SJCRH30 (cell line): ENCODE measurements at regions not wholly inside any gene's neighbourhood (a gene's known extent, or its start where the extent isn't known, plus 50 kb on each side); places are given as distances from the start of the nearest gene placed in this dataset.

Experiments used
- DNase-seq, 2 experiments: peaks; one replicate each; pipeline ENCODE4 v3.0.0-alpha.2; 2015 to 2020
- H3K27ac ChIP-seq: fragments of 250-450 bp; sonication (Bioruptor Pico); 2 replicates; pipeline ENCODE4 v1.5.1; 2020; ENCODE audit warnings: mild to moderate bottlenecking, moderate library complexity
- H3K27me3 ChIP-seq: fragments of 250-450 bp; sonication (Bioruptor Pico); 2 replicates; pipeline ENCODE4 v1.5.1; 2020; ENCODE audit warnings: mild to moderate bottlenecking, moderate library complexity
- H3K36me3 ChIP-seq: fragments of 250-450 bp; sonication (Bioruptor Pico); 2 replicates; pipeline ENCODE4 v1.5.1; 2020; ENCODE audit warnings: mild to moderate bottlenecking, moderate library complexity
- H3K4me1 ChIP-seq: fragments of 250-450 bp; sonication (Bioruptor Pico); 2 replicates; pipeline ENCODE4 v1.5.1; 2020; ENCODE audit warnings: mild to moderate bottlenecking, moderate library complexity
- H3K4me3 ChIP-seq: fragments of 250-450 bp; sonication (Bioruptor Pico); 2 replicates; pipeline ENCODE4 v1.5.1; 2020; ENCODE audit warnings: mild to moderate bottlenecking, moderate library complexity
- H3K9me3 ChIP-seq: fragments of 250-450 bp; sonication (Bioruptor Pico); replicated peaks from 2 replicates; pipeline ENCODE4 v1.5.1; 2020; ENCODE audit warnings: mild to moderate bottlenecking, moderate library complexity

DNA sequence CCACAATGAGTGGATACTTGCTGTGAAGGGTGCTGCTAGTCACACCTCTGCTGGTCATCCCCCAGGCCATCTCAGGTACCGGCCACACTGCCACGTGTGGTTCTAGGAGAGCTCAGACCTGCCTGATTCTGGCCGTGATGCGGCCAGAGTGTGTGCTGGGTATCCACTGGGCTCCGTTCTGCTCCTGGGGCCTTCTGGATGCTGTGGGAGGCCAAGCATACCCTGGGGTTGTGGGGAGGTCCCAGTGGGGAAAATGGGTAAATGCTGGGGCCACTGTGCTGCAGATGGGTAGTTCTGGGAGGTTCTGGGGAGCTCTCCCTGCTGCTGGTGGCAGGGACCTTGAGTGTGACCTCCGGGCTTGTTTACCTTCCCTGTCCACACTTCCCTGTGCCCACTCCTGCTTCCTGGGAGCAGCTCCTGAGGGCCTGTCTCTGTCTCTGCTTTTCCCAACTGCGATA, 318.4 kb downstream of the GLRX3 start:
- Histone ChIP-seq H3K4me1 (no peaks in the 10 kb centered on the region), H3K27ac (no peak overlapping the region), H3K4me3 (no peak overlapping the region), H3K36me3 (no peaks in the 10 kb centered on the region), H3K9me3 (no peaks in the 10 kb centered on the region), H3K27me3 (no peaks in the 10 kb centered on the region)
- DNase-seq, result no peak

DNA sequence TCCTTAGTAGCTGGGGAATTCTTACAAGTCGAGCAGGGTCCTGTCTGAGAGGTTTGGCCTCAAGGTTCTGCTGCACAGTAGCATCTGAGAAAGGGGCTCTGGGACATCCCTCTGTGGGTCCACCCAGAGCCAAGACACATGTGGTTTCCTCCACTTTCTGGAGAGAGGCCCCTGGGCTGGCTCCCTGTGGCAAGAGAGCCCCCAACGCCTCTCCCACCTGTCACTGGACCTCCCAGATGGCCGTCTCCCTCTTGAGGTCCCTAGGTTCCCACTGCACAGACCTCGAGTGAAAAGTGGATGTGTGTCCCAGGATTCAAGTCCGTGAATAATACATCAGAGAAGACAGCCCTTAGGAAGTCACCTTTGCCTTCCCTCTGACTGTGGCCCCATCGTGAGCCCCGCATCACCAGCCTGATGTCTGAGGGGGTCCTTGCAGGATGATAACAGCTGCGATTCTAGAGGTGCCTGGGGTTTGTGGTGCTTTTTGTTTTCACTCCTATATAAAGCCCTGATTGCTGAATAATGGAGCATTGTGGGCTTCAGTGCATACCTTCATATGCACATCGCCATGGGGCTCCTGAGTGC, 319.0 kb downstream of the GLRX3 start:
- H3K27me3 ChIP-seq, result no peaks in the 10 kb centered on the region
- DNase-seq, result no peak
- H3K9me3 ChIP-seq, result no peaks in the 10 kb centered on the region
- no peaks in the 10 kb centered on the region for H3K36me3 ChIP-seq
- no peak overlapping the region for H3K27ac ChIP-seq
- H3K4me3 ChIP-seq, result no peak overlapping the region
- no peaks in the 10 kb centered on the region for H3K4me1 ChIP-seq

DNA sequence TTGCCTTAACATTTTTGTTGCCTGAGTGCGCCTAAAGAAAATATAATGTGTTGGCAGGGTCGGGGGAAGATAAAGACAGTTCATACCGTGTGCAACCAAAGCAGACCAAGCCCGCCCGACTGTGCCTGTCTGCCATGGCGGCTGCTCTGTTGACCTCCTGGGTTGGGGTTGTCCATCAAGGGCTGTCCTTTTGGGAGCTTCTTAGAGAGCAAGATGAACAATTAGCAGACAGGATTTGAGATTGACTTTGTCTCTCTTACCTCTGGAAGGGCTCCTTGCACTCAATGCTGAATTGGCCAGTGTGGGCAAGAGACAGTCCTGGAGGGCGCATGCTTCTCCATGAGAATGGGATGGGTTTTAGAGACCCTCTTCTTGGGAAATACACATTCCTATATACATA, 319.6 kb downstream of the GLRX3 start:
- no peak overlapping the region for H3K4me3 ChIP-seq
- no peaks in the 10 kb centered on the region for H3K27me3 ChIP-seq
- H3K9me3 ChIP-seq, result no peaks in the 10 kb centered on the region
- no peaks in the 10 kb centered on the region for H3K4me1 ChIP-seq
- H3K27ac ChIP-seq, result no peak overlapping the region
- DNase-seq, result no peak
- no peaks in the 10 kb centered on the region for H3K36me3 ChIP-seq

DNA sequence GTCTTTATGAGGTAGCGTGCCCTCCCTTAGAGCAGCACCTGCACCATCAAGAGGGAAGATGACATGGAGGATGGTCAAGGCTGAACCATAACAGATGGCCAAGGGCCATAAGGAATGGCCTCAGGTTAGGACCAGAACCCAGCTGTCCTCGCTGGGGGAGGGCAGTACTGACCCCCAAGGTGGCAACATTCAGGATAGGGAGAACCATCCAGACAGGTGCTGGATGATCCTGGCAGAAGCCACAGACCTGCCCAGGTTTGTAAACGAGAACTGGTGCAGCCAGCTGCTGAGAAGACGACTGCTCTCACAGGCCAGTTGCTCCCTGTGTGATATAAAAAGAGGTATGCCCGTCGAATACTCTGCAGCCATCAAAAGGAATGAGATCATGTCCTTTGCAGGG, 320.4 kb downstream of the GLRX3 start:
- DNase-seq, result no peak
- Histone ChIP-seq H3K4me1 (no peaks in the 10 kb centered on the region), H3K9me3 (no peaks in the 10 kb centered on the region), H3K4me3 (no peak overlapping the region), H3K27ac (no peak overlapping the region), H3K27me3 (no peaks in the 10 kb centered on the region), H3K36me3 (no peaks in the 10 kb centered on the region)

DNA sequence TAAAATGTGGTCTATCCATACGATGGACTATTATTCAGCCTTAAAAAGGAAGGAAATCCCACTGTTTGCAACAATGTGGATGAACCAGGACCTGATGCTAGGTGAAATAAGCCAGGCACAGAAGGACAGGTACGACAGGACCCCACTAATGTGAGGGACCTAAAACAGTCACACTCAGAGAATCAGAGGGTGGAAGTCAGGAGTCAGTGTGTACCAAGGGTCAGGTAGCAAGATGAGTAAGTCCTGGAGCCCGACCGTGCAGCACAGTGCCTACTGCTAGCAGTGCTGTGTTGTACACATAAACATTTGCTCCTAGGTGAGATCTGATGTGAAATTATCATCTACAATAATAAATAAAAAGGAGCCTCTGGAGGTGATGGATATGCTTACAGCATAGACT, 322.3 kb downstream of the GLRX3 start:
- DNase-seq, result no peak
- H3K27me3 ChIP-seq, result no peaks in the 10 kb centered on the region
- H3K36me3 ChIP-seq, result no peaks in the 10 kb centered on the region
- H3K4me1 ChIP-seq, result no peaks in the 10 kb centered on the region
- H3K27ac ChIP-seq, result no peak overlapping the region
- H3K4me3 ChIP-seq, result no peak overlapping the region
- H3K9me3 ChIP-seq, result no peaks in the 10 kb centered on the region

DNA sequence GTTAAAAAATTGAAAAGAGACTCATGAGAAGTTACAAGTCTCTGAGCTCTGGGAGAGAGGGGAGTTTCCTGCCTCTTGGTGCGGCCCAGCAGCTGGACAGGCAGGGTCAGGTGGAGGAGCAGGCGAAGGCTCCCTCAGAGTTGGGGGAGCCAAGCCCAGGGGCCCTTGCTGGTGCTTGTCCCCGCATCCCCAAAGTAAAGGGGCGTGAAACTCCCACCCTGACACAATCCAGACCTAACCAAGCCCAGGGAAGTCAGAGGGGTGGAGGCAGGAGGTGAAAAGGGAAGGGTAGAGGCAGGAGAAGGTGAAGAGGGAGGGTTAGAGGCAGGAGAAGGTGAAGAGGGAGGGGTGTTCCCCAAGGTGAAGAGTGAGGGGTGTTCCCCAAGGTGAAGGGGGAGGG, 322.8 kb downstream of the GLRX3 start:
- Histone ChIP-seq H3K27ac (no peak overlapping the region), H3K4me1 (no peaks in the 10 kb centered on the region), H3K27me3 (no peaks in the 10 kb centered on the region), H3K4me3 (no peak overlapping the region), H3K9me3 (no peaks in the 10 kb centered on the region), H3K36me3 (no peaks in the 10 kb centered on the region)
- DNase-seq, result no peak

DNA sequence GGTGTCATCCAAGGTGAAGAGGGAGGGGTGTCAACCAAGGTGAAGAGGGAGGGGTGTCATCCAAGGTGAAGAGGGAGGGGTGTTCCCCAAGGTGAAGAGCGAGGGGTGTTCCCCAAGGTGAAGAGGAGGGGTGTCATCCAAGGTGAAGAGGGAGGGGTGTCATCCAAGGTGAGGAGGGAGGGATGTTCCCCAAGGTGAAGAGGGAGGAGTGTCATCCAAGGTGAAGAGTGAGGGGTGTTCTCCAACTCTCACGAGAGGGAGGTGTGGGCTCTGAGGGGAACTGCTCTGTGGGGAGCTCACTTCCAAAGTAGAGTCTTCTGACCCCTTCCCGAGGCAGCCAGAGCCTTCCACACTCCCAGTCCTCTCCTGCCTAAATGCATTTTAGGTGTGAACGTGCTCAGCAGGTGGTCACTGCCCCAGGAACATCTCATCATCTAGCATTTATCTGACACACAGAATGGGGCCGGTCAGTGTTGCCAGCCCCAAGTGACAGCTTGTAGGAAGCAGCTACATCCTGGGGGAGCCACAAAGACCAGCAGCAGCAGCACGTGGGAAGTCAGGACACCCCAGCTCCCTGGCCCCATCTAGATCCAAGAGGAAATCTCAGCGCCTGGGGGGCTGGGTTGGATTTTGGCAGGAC, 323.8 kb downstream of the GLRX3 start:
- DNase-seq, result no peak
- H3K27me3 ChIP-seq, result no peaks in the 10 kb centered on the region
- H3K4me1 ChIP-seq, result no peaks in the 10 kb centered on the region
- no peak overlapping the region for H3K4me3 ChIP-seq
- no peaks in the 10 kb centered on the region for H3K36me3 ChIP-seq
- H3K27ac ChIP-seq, result no peak overlapping the region
- no peaks in the 10 kb centered on the region for H3K9me3 ChIP-seq

DNA sequence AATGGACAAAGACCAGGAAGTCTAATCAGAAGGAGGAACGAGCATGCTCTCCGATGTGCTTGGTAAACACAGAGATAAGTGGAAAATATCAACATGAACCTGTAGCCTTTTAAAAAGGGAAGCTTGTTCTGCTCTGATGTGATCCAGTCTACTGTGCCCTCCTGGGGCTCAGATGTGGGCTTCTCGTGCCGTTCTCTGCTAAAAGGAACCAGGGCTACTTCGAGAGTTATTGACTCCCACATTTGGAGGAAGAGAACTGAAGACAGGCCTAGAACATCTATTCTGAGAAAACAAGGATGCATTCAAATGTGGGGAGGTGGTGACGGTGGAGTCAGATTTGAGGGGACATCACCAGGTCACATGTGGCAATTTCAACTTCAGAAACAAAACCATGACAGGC, 325.4 kb downstream of the GLRX3 start:
- DNase-seq, result no peak
- H3K4me3 ChIP-seq, result no peak overlapping the region
- H3K27ac ChIP-seq, result no peak overlapping the region
- no peaks in the 10 kb centered on the region for H3K27me3 ChIP-seq
- H3K36me3 ChIP-seq, result no peaks in the 10 kb centered on the region
- no peaks in the 10 kb centered on the region for H3K4me1 ChIP-seq
- H3K9me3 ChIP-seq, result no peaks in the 10 kb centered on the region

DNA sequence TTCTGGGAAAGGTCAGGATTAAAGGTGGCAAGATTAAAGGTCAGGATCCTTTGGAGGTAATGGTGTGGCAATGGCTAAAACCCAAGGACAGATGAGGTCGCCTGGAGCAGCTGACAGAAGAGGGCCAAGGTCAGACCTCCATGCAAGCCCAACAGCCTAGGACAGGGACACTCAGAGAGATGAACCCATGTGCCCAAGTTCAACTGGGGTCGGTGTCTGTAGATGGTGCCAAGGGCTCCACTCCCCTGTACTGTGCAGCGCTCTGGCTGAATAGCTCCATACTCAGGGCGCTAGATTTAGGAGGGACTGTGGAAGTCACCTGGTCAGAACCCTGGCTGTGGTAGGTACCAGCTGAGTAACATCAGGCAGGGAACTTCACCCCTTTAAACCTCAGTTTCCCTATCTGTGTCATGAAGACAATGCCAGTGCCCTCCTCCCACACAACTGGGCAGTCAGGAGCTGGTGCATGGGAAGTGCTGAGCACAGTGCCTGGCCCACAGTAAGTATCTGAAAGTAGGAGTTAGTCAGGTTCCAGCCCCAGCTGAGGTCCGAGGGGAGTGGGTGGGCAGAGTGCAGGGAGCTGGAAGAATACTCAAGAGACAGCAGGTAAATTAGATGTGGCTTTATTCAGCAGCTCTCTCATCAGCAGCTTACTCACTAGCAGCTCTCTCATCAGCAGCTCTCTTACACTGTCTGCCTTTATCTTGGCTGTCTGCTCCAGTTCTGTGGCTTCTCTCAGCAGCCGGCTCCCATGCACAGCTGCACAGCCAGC, 327.1 kb downstream of the GLRX3 start:
- H3K4me3 ChIP-seq, result no peak overlapping the region
- no peak overlapping the region for H3K27ac ChIP-seq
- H3K9me3 ChIP-seq, result no peaks in the 10 kb centered on the region
- no peaks in the 10 kb centered on the region for H3K4me1 ChIP-seq
- DNase-seq, result no peak
- no peaks in the 10 kb centered on the region for H3K36me3 ChIP-seq
- no peaks in the 10 kb centered on the region for H3K27me3 ChIP-seq

DNA sequence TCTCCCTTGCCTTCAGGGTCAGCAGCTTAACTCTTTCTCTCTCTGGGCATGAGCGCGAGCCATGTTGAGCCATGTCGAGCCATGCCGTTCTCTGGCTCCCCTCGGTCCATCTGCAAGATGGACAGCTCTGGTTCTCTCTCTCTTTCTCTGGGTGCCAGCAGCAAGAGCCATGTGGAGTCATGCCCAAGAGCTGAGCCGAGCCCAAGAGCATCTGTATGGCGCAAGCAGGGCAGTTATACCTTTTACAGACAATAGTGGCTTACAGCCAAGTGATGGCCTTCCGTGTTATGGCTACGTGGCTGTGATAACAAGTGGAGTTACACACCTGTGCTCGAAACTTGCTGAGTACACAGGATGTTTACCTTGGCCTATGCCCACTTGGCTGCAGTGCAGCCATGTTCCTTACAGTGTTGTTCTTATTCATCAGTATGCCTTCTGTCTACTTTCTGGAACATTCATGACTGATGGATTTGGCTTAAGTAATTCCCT, 327.7 kb downstream of the GLRX3 start:
- Histone ChIP-seq H3K4me1 (no peaks in the 10 kb centered on the region), H3K9me3 (no peaks in the 10 kb centered on the region), H3K36me3 (no peaks in the 10 kb centered on the region), H3K27me3 (no peaks in the 10 kb centered on the region), H3K27ac (no peak overlapping the region), H3K4me3 (no peak overlapping the region)
- DNase-seq, result no peak

DNA sequence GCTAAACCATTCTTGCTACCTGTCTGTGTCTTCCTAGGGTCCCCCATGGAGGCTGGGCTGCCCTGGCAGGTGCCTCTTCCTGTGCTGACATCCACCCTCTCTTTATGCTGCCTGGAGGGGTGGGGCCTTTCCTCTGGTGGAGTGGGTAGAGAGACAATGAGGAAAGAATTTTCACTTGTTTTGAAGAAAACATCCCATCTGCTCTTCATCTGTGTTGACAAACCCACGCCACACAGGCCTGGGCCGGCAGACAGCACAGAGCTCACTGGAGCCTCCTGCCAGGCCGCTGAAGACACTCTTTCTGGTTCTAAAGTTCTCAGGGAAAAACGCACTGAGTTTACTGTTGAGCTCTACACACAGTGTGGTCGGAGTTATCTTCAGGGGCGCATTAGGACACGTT, 328.2 kb downstream of the GLRX3 start:
- H3K27ac ChIP-seq, result no peak overlapping the region
- no peak overlapping the region for H3K4me3 ChIP-seq
- H3K9me3 ChIP-seq, result no peaks in the 10 kb centered on the region
- no peaks in the 10 kb centered on the region for H3K4me1 ChIP-seq
- H3K36me3 ChIP-seq, result no peaks in the 10 kb centered on the region
- no peaks in the 10 kb centered on the region for H3K27me3 ChIP-seq
- DNase-seq, result no peak

DNA sequence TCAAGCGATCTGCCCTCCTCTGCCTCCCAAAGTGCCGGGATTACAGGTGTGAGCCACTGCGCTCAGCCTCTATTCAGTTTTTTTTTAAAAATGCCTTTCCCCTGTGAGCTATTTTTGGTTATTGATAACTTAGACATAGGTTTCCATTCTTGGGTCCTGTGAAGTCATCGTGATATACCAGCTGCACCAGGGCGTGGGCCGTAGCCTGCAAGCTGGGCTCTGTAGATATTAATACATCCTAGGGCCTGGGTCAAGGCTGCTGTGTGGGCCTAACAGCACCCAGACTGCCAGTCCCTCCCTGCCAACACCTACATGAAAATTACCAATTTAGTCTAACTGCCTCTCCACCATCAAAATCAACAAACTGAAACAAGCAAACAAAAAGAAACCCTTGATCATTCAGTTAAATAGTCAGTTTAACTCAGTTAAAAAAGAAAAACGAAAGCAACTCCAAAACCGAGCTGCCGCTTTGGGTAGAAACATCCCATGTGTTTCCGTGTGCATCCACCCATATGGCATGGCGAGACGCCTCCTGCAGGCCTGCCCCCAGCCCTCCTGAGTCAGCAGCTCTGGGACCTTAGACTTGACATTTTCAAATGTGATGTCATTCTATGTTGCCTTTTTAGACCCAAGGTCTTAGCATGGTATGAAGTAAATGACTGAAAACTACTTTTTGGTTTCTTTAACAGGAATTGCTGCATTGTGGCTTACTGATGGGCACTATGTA, 330.2 kb downstream of the GLRX3 start:
- H3K27ac ChIP-seq, result no peak overlapping the region
- H3K9me3 ChIP-seq, result no peaks in the 10 kb centered on the region
- H3K36me3 ChIP-seq, result no peaks in the 10 kb centered on the region
- no peak overlapping the region for H3K4me3 ChIP-seq
- no peaks in the 10 kb centered on the region for H3K27me3 ChIP-seq
- no peaks in the 10 kb centered on the region for H3K4me1 ChIP-seq
- no peak for DNase-seq

DNA sequence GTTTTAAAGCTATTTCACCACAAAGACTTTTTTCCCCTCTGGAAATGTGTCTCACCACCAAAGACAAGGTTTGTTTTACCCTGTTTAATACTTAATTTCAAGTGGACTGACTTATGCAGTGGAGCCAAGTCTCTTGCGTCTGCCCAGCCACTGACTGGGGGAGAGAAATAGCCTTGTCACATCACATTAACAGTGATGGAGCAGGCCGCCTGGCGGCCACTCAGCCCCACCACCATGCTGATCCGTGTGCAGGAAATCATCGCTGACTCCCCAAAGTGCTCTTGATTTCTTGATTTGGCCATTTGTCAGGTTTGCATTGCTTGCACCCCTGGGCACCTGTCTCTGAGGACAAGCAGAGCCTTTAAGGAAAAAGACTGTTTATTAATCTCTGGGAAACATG, 334.1 kb downstream of the GLRX3 start:
- no peaks in the 10 kb centered on the region for H3K36me3 ChIP-seq
- no peaks in the 10 kb centered on the region for H3K27me3 ChIP-seq
- no peak overlapping the region for H3K4me3 ChIP-seq
- H3K27ac ChIP-seq, result no peak overlapping the region
- no peak for DNase-seq
- no peaks in the 10 kb centered on the region for H3K9me3 ChIP-seq
- H3K4me1 ChIP-seq, result no peaks in the 10 kb centered on the region

DNA sequence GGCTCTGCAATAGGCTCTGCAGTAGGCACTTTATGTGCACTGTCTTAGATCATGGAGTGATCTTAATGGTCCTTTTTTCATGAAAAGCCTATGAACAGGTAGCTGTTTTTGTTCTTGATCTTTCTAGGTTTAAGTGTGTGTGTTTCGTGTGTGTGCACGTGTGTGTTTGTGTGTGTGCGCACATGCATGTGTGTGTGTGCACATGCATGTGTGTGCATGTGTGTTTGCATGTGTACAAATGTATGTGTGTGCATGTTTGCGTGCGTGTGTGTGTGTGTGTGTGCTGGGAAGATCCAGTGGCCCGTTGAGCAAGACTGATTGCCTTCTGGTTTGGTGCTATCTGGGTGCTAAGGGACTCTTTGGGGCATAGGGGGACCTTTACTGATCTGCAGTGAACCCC, 334.8 kb downstream of the GLRX3 start:
- Histone ChIP-seq H3K4me1 (no peaks in the 10 kb centered on the region), H3K36me3 (no peaks in the 10 kb centered on the region), H3K27me3 (no peaks in the 10 kb centered on the region), H3K4me3 (no peak overlapping the region), H3K27ac (no peak overlapping the region), H3K9me3 (no peaks in the 10 kb centered on the region)
- no peak for DNase-seq

DNA sequence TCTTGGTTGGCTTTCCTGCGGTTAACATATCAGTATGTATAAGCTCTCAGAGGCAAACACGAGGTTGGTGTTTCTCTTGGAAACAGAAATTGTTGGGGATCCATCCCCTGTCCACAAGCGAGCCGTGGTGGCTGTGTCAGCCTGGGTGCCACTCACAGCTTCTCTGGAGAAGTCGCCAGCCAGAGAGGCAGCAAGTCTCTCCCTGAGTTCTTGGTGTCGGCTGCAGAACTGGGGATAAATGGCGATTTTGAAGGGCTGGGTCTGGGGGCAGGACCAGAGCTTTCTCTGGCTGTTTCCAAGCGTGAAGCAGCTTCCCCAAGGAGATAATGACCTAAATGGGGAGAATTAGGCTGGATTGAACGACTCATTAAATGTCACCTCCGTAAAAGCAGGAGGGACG, 335.3 kb downstream of the GLRX3 start:
- Histone ChIP-seq H3K4me1 (no peaks in the 10 kb centered on the region), H3K36me3 (no peaks in the 10 kb centered on the region), H3K27me3 (no peaks in the 10 kb centered on the region), H3K4me3 (no peak overlapping the region), H3K9me3 (no peaks in the 10 kb centered on the region), H3K27ac (no peak overlapping the region)
- no peak for DNase-seq
